SU-DHL-6 (cell line): ENCODE measurements at regions not wholly inside any gene's neighbourhood (a gene's known extent, or its start where the extent isn't known, plus 50 kb on each side); places are given as distances from the start of the nearest gene placed in this dataset.

Source experiments
- CTCF ChIP-seq: fragments of 200-600 bp; sonication (generic); IDR thresholded peaks from one replicate; pipeline ENCODE4 v1.5.1; 2017; ENCODE audit warnings: antibody characterized with exemption, mild to moderate bottlenecking, low read length, moderate library complexity; ENCODE audit not compliant: insufficient read depth, poor library complexity, severe bottlenecking
- EZH2phosphoT487 ChIP-seq: fragments of 200-600 bp; sonication (generic), shearing (Covaris generic); conservative IDR thresholded peaks from 2 replicates; pipeline ENCODE4 v1.6.1; 2018; ENCODE audit warnings: mild to moderate bottlenecking, antibody characterized with exemption, low read length, moderate library complexity, mixed read lengths

GRCh38 chr10:98331885-98332284 lies 63.9 kb upstream of the LOXL4 start:
- TF ChIP-seq CTCF = peak; percentile 55
- TF ChIP-seq EZH2phosphoT487 = no peak
